Testis (tissue), 2 donors: ENCODE measurements at regions not wholly inside any gene's neighbourhood (a gene's known extent, or its start where the extent isn't known, plus 50 kb on each side); places are given as distances from the start of the nearest gene placed in this dataset.

Experiments used
- POLR2A ChIP-seq: fragments of 450-650 bp; IDR thresholded peaks from one replicate; pipeline ENCODE4 v1.6.1; 2017; ENCODE audit warnings: antibody characterized with exemption, mild to moderate bottlenecking, moderate library complexity
- TF ChIP-seq, protein P1 (sequence below), 3 experiments: fragments of 450-650 bp in 2 of 3; fragments of 200-600 bp in 1 of 3; sonication (generic) in 1 of 3; IDR thresholded peaks; one replicate each; pipeline ENCODE4 v1.5.1; 2016 to 2019; ENCODE audit warnings: antibody characterized with exemption in 3 of 3, mild to moderate bottlenecking in 2 of 3, moderate library complexity in 1 of 3

DNA sequence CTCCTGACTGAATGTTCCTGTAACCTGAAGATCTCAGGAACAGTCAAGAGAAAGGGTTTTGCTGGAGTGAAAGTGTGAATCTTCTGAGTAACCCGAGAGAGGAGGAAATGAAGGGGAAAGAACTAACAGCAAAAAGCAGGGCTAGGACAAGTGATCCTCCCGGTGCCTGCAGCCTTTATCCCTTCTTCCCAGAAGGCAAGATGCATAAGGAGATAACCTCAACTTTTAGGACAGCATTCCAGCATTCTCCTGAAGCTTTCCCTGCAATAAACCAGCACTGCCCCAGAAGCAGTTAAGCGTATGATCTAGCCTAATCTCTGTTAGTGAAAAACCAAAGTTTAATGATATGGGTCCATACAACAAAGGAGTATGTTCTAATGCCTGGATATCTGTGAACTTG lies 298.8 kb downstream of the MEX3B start:
- TF ChIP-seq, protein P1, sequence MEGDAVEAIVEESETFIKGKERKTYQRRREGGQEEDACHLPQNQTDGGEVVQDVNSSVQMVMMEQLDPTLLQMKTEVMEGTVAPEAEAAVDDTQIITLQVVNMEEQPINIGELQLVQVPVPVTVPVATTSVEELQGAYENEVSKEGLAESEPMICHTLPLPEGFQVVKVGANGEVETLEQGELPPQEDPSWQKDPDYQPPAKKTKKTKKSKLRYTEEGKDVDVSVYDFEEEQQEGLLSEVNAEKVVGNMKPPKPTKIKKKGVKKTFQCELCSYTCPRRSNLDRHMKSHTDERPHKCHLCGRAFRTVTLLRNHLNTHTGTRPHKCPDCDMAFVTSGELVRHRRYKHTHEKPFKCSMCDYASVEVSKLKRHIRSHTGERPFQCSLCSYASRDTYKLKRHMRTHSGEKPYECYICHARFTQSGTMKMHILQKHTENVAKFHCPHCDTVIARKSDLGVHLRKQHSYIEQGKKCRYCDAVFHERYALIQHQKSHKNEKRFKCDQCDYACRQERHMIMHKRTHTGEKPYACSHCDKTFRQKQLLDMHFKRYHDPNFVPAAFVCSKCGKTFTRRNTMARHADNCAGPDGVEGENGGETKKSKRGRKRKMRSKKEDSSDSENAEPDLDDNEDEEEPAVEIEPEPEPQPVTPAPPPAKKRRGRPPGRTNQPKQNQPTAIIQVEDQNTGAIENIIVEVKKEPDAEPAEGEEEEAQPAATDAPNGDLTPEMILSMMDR (IDR thresholded peaks at IDR 0.05), result no peak
- no peak for TF ChIP-seq POLR2A
